NB4 (cell line): ENCODE measurements at regions not wholly inside any gene's neighbourhood (a gene's known extent, or its start where the extent isn't known, plus 50 kb on each side); places are given as distances from the start of the nearest gene placed in this dataset.

ENCODE experiments used
- POLR2A ChIP-seq: IDR thresholded peaks from 2 replicates; pipeline ENCODE4 v1.6.1; 2011; ENCODE audit warnings: mild to moderate bottlenecking; ENCODE audit not compliant: insufficient read length; ENCODE audit errors: extremely low read depth
- TF ChIP-seq, protein P1 (sequence below): IDR thresholded peaks from one replicate; pipeline ENCODE4 v1.5.1; 2012; ENCODE audit warnings: low read depth, low read length

DNA sequence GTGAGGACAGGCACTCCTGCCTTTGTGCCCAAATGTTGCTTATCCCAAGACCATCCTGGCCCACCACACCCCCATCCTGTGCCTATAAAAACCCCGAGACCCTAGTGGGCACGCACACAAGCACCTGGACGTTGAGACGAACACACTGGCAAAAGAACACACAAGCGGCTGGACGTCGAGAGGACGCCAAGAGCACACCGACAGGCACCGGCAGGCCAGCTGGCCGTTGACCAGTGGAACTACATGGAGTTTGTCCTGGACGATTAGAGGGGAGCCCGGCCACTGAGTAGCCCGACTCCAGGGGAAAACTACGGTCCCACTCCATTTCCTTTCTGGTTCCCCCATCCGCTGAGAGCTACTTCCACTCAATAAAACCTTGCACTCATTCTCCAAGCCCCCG is 301.7 kb downstream of the PCDH10 start:
- no peak for TF ChIP-seq POLR2A
- TF ChIP-seq, protein P1, sequence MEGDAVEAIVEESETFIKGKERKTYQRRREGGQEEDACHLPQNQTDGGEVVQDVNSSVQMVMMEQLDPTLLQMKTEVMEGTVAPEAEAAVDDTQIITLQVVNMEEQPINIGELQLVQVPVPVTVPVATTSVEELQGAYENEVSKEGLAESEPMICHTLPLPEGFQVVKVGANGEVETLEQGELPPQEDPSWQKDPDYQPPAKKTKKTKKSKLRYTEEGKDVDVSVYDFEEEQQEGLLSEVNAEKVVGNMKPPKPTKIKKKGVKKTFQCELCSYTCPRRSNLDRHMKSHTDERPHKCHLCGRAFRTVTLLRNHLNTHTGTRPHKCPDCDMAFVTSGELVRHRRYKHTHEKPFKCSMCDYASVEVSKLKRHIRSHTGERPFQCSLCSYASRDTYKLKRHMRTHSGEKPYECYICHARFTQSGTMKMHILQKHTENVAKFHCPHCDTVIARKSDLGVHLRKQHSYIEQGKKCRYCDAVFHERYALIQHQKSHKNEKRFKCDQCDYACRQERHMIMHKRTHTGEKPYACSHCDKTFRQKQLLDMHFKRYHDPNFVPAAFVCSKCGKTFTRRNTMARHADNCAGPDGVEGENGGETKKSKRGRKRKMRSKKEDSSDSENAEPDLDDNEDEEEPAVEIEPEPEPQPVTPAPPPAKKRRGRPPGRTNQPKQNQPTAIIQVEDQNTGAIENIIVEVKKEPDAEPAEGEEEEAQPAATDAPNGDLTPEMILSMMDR: no peak
